Vagina (tissue), 2 donors: ENCODE measurements at regions not wholly inside any gene's neighbourhood (a gene's known extent, or its start where the extent isn't known, plus 50 kb on each side); places are given as distances from the start of the nearest gene placed in this dataset.

Experiments
- DNase-seq, 2 donors: peaks; one replicate each; pipeline ENCODE4 v3.0.0-alpha.2; 2017; ENCODE audit errors: extremely low spot score in 2 of 2
- H3K27ac ChIP-seq: fragments of 200-600 bp; sonication (generic); one replicate; pipeline ENCODE4 v1.5.1; 2019
- H3K27me3 ChIP-seq: fragments of 200-600 bp; sonication (generic); one replicate; pipeline ENCODE4 v1.5.1; 2019
- H3K36me3 ChIP-seq, 2 donors: fragments of 200-600 bp; sonication (generic); one replicate each; pipeline ENCODE4 v1.5.1; 2017 to 2019
- H3K4me1 ChIP-seq: fragments of 200-600 bp; sonication (generic); one replicate; pipeline ENCODE4 v1.5.1; 2019
- H3K4me3 ChIP-seq, 2 donors: fragments of 200-600 bp; sonication (generic); 1 replicate in 1 of 2; 2 replicates in 1 of 2; pipeline ENCODE4 v1.5.1; 2016 to 2019
- H3K9me3 ChIP-seq: fragments of 200-600 bp; sonication (generic); one replicate; pipeline ENCODE4 v1.5.1; 2019
- CTCF ChIP-seq, 3 experiments: fragments of 450-650 bp in 2 of 3; fragments of 200-600 bp in 1 of 3; sonication (generic) in 1 of 3; IDR thresholded peaks; one replicate each; pipeline ENCODE4 v1.5.1; 2017 to 2019; ENCODE audit warnings: antibody characterized with exemption in 3 of 3, mild to moderate bottlenecking in 2 of 3, moderate library complexity in 2 of 3
- POLR2A ChIP-seq, 2 donors: fragments of 450-650 bp; IDR thresholded peaks; one replicate each; pipeline ENCODE4 v1.6.1; 2017; ENCODE audit warnings: antibody characterized with exemption in 2 of 2, mild to moderate bottlenecking in 2 of 2, moderate library complexity in 2 of 2
- POLR2AphosphoS5 ChIP-seq, 2 donors: sonication (generic); formaldehyde crosslinking; IDR thresholded peaks; one replicate each; pipeline ENCODE4 v1.9.0; 2017; ENCODE audit warnings: antibody characterized with exemption in 2 of 2, mild to moderate bottlenecking in 2 of 2, low read depth in 1 of 2; ENCODE audit not compliant: insufficient read depth in 1 of 2
- intact Hi-C: fragments of 100-400 bp; cut with DNase I; formaldehyde crosslinking; loops from one replicate; pipeline ENCODE4 v1.15.1; 2023

GRCh38 chr7:98495200-98495955 lies 94.5 kb upstream of the BAIAP2L1 start:
- no peak for DNase-seq
- no peaks in the 10 kb centered on the region for H3K27me3 ChIP-seq
- H3K36me3 ChIP-seq, result no peaks in the 10 kb centered on the region
- H3K27ac ChIP-seq, result no peak overlapping the region
- H3K4me3 ChIP-seq, result no peak overlapping the region
- intact Hi-C loops, result no loop called here
- no peaks in the 10 kb centered on the region for H3K4me1 ChIP-seq
- H3K9me3 ChIP-seq, result no peaks in the 10 kb centered on the region
- TF ChIP-seq POLR2AphosphoS5 (IDR thresholded peaks at IDR 0.05; ENCODE audit: insufficient read depth in 1 of 2, low read depth in 1 of 2) (no peak), POLR2A (IDR thresholded peaks at IDR 0.05) (no peak), CTCF (IDR thresholded peaks at IDR 0.05) (no peak)

- no peak for DNase-seq
- Histone ChIP-seq H3K9me3 (no peaks in the 10 kb centered on the region), H3K4me1 (no peaks in the 10 kb centered on the region), H3K4me3 (no peak overlapping the region), H3K36me3 (no peaks in the 10 kb centered on the region), H3K27ac (no peak overlapping the region), H3K27me3 (no peaks in the 10 kb centered on the region)
- TF ChIP-seq CTCF (IDR thresholded peaks at IDR 0.05), result no peak
- TF ChIP-seq POLR2AphosphoS5 (IDR thresholded peaks at IDR 0.05; ENCODE audit: insufficient read depth in 1 of 2, low read depth in 1 of 2), result no peak
- TF ChIP-seq POLR2A (IDR thresholded peaks at IDR 0.05), result no peak
- intact Hi-C loops, result no loop called here
Observed at GRCh38 chr7:98493030-98493778, 92.3 kb upstream of the BAIAP2L1 start.

GRCh38 chr7:98488167-98488566 lies 87.3 kb upstream of the BAIAP2L1 start:
- H3K4me3 ChIP-seq, result no peak overlapping the region
- H3K27me3 ChIP-seq, result no peaks in the 10 kb centered on the region
- H3K4me1 ChIP-seq, result no peaks in the 10 kb centered on the region
- H3K9me3 ChIP-seq, result no peaks in the 10 kb centered on the region
- no peak overlapping the region for H3K27ac ChIP-seq
- intact Hi-C loops, result no loop called here
- H3K36me3 ChIP-seq, result no peaks in the 10 kb centered on the region
- no peak for DNase-seq
- no peak for TF ChIP-seq CTCF (IDR thresholded peaks at IDR 0.05)
- no peak for TF ChIP-seq POLR2AphosphoS5 (IDR thresholded peaks at IDR 0.05; ENCODE audit: insufficient read depth in 1 of 2, low read depth in 1 of 2)
- no peak for TF ChIP-seq POLR2A (IDR thresholded peaks at IDR 0.05)

GRCh38 chr7:98483964-98484545 lies 83.2 kb upstream of the BAIAP2L1 start:
- Histone ChIP-seq H3K36me3 (no peaks in the 10 kb centered on the region), H3K9me3 (peaks cover 3% of the 10 kb centered on the region), H3K4me1 (no peaks in the 10 kb centered on the region), H3K27ac (no peak overlapping the region), H3K4me3 (no peak overlapping the region), H3K27me3 (no peaks in the 10 kb centered on the region)
- TF ChIP-seq CTCF (IDR thresholded peaks at IDR 0.05) (no peak), POLR2A (IDR thresholded peaks at IDR 0.05) (no peak), POLR2AphosphoS5 (IDR thresholded peaks at IDR 0.05; ENCODE audit: insufficient read depth in 1 of 2, low read depth in 1 of 2) (no peak)
- intact Hi-C loops, result no loop called here
- DNase-seq, result no peak
